GM12891 (cell line): ENCODE measurements at regions not wholly inside any gene's neighbourhood (a gene's known extent, or its start where the extent isn't known, plus 50 kb on each side); places are given as distances from the start of the nearest gene placed in this dataset.

Experiments
- POLR2A ChIP-seq: IDR thresholded peaks from 2 replicates; pipeline ENCODE4 v1.6.1; 2011; ENCODE audit warnings: low read depth, low read length, control low read depth
- POLR2AphosphoS5 ChIP-seq: IDR thresholded peaks from 2 replicates; pipeline ENCODE4 v1.6.1; 2011; ENCODE audit warnings: low read depth, low read length, control low read depth
- TAF1 ChIP-seq: IDR thresholded peaks from 2 replicates; pipeline ENCODE4 v1.6.1; 2011; ENCODE audit warnings: low read depth, low read length, control low read depth

DNA sequence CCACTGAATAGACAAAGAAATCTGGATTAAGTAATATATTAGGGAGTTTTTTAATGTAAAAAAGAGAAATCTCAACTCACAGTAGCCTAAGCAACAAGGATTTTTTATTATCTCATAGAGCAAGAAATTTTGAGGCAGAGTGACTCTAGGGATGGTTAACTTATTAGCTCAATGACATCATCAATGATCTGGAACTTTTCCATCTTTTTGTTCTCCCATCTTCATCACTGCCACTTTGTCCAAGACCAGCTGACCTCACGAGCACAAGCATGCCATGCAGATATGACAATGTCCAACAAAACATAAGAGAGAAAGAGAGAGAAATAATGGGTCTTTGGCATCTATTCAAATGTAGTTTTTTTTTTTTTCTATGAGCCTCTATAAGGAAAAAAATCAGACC lies 211.8 kb upstream of the RND3 start:
- TF ChIP-seq POLR2A: no peak
- TF ChIP-seq TAF1: no peak
- TF ChIP-seq POLR2AphosphoS5: no peak
